AG09309 (cell line): ENCODE measurements at regions not wholly inside any gene's neighbourhood (a gene's known extent, or its start where the extent isn't known, plus 50 kb on each side); places are given as distances from the start of the nearest gene placed in this dataset.
"Not testable (repeated sequence)": the region's sequence is repeated elsewhere in the genome, so short reads cannot be mapped to it uniquely, and the experiment has no call there.

Experiments used
- DNase-seq: peaks from one replicate; pipeline ENCODE4 v3.0.0-alpha.2; 2010; ENCODE audit warnings: low read depth
- H3K4me3 ChIP-seq: 2 replicates; pipeline ENCODE4 v1.5.1; 2011; ENCODE audit warnings: mild to moderate bottlenecking, low read depth, low read length, moderate library complexity; ENCODE audit not compliant: control insufficient read depth
- CTCF ChIP-seq: IDR thresholded peaks from 2 replicates; pipeline ENCODE4 v1.5.1; 2011; ENCODE audit warnings: mild to moderate bottlenecking, low read depth, low read length, inconsistent platforms; ENCODE audit not compliant: insufficient read depth, control insufficient read depth; ENCODE audit errors: missing control alignments

GRCh38 chr4:32932156-32932555 lies 2212.0 kb downstream of the PCDH7 start:
- no peak overlapping the region for H3K4me3 ChIP-seq
- no peak for DNase-seq

GRCh38 chr4:32939222-32939621 lies 2219.1 kb downstream of the PCDH7 start:
- DNase-seq, H3K4me3 ChIP-seq: not testable (repeated sequence)

More at GRCh38 chr4:32932156-32932555, 2212.0 kb downstream of the PCDH7 start:
- TF ChIP-seq CTCF, result no peak

GRCh38 chr4:32950866-32951265 lies 2230.7 kb downstream of the PCDH7 start:
- no peak overlapping the region for H3K4me3 ChIP-seq
- TF ChIP-seq CTCF, result no peak
- no peak for DNase-seq

GRCh38 chr4:32958586-32958985 lies 2238.4 kb downstream of the PCDH7 start:
- TF ChIP-seq CTCF, result no peak
- DNase-seq, result no peak
- no peak overlapping the region for H3K4me3 ChIP-seq

GRCh38 chr4:32962100-32962499 lies 2241.9 kb downstream of the PCDH7 start:
- TF ChIP-seq CTCF, result no peak
- no peak for DNase-seq
- no peak overlapping the region for H3K4me3 ChIP-seq

- no peak overlapping the region for H3K4me3 ChIP-seq
- DNase-seq, result peak; percentile 8
- no peak for TF ChIP-seq CTCF
Measured at GRCh38 chr4:32985256-32985655, 2265.1 kb downstream of the PCDH7 start.

GRCh38 chr4:32986236-32986635 lies 2266.1 kb downstream of the PCDH7 start:
- no peak for DNase-seq
- TF ChIP-seq CTCF, result no peak
- H3K4me3 ChIP-seq, result no peak overlapping the region
